C4-2B (cell line): ENCODE measurements at regions not wholly inside any gene's neighbourhood (a gene's known extent, or its start where the extent isn't known, plus 50 kb on each side); places are given as distances from the start of the nearest gene placed in this dataset.

Source experiments
- H3K27ac ChIP-seq: fragments of 450-650 bp; 2 replicates; pipeline ENCODE4 v1.5.1; 2017
- ZFX ChIP-seq: fragments of 450-650 bp; IDR thresholded peaks from 2 replicates; pipeline ENCODE4 v1.6.1; 2017
- TF ChIP-seq, protein P1 (sequence below): fragments of 450-650 bp; conservative IDR thresholded peaks from 2 replicates; pipeline ENCODE4 v1.5.1; 2017; ENCODE audit warnings: mild to moderate bottlenecking

DNA sequence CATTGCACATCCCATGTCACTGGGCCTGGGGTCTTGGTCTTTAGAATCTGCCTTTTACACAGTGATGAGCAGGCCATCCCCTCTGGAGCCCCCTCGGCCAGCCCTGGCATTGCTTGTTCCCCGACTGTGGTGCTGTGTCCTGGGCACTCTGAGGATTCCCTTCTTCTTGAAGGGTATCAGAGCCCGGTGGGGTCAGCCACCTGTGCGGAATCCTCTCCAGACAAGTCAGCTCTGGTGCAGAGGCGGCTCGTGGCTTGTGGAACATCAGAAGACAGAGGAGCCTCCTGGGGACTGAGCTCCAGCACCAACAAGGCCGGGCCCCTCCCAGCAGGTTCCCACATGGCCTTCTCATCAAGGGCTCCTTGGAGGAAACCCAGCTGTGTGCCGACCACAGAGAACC, 57.9 kb upstream of the AJAP1 start:
- TF ChIP-seq ZFX = no peak
- TF ChIP-seq, protein P1, sequence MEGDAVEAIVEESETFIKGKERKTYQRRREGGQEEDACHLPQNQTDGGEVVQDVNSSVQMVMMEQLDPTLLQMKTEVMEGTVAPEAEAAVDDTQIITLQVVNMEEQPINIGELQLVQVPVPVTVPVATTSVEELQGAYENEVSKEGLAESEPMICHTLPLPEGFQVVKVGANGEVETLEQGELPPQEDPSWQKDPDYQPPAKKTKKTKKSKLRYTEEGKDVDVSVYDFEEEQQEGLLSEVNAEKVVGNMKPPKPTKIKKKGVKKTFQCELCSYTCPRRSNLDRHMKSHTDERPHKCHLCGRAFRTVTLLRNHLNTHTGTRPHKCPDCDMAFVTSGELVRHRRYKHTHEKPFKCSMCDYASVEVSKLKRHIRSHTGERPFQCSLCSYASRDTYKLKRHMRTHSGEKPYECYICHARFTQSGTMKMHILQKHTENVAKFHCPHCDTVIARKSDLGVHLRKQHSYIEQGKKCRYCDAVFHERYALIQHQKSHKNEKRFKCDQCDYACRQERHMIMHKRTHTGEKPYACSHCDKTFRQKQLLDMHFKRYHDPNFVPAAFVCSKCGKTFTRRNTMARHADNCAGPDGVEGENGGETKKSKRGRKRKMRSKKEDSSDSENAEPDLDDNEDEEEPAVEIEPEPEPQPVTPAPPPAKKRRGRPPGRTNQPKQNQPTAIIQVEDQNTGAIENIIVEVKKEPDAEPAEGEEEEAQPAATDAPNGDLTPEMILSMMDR = no peak
- peak overlapping the region; percentile 67 for H3K27ac ChIP-seq

GRCh38 chr1:4597020-4597419, 57.4 kb upstream of the AJAP1 start:
- TF ChIP-seq, protein P1 = no peak
- TF ChIP-seq ZFX = no peak
- peak overlapping the region; percentile 67 for H3K27ac ChIP-seq

DNA sequence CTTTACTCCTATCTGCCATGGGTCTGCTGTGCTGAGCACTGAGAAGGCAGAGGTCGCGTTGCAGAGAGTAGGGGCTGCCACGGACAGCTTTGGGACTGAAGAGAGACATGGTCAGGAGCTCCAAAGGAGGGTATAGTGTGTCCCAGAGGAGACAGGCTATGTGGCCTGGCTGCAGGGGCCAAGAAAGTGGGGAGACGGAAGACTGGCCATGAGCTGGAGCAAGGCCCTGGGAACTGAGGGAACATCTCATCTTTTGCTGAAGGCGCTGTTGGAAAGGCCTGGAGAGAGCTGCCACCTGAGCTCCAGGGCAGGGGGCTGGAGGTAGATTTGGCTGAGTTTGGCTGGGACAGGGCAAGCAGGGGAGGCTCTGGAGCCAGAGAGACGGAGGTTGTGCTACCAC, 55.8 kb upstream of the AJAP1 start:
- H3K27ac ChIP-seq = no peak overlapping the region
- TF ChIP-seq, protein P1 = no peak
- no peak for TF ChIP-seq ZFX

- TF ChIP-seq, protein P1 = no peak
- no peak for TF ChIP-seq ZFX
- no peak overlapping the region for H3K27ac ChIP-seq
These were observed 54.9 kb upstream of the AJAP1 start for GRCh38 chr1:4599521-4599920.

GRCh38 chr1:4599951-4600481, 54.4 kb upstream of the AJAP1 start:
- H3K27ac ChIP-seq = no peak overlapping the region
- no peak for TF ChIP-seq ZFX
- TF ChIP-seq, protein P1 = no peak

DNA sequence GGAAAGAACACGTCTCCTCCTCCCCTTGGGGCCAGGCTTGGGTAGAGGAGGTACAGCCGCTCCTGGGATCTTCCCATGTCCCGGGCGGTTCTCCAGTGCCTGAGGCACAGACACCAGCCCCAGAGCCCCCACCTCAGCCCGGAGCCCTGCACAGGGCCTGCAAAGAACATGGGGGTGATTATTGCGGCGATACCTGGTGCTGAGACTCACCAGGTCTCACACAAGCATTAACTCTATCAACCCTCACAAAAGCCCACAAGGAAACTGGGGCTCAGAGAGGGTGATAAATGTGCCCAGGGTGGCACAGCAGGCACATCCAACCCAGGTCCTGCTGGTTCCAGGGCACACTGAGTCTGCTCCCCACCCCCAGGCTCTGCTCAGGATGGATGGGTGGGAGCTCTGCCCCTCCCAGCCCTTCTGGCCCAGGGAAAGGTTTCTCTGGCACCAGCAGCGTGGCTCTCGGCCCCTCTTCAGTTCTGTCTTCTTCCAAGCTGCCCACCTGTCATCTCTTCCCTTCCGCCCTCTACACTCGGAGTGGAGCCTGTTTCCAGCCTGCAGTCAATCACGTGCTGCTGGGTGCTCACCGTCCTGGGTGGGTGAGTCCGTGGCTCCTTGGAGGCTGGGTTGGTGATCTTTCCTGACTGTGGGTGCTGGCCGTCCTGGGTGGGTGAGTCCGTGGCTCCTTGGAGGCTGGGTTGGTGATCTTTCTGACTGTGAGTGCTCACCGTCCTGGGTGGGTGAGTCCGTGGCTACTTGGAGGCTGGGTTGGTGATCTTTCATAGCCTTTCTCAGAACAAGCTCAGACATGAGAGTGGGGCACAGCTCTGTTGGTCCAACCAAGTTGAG, 53.6 kb upstream of the AJAP1 start:
- H3K27ac ChIP-seq = no peak overlapping the region
- TF ChIP-seq ZFX = no peak
- TF ChIP-seq, protein P1 = no peak

GRCh38 chr1:4601941-4602340, 52.5 kb upstream of the AJAP1 start:
- TF ChIP-seq, protein P1 = no peak
- no peak for TF ChIP-seq ZFX
- no peak overlapping the region for H3K27ac ChIP-seq
